HG03039 (cell line): ENCODE measurements at regions not wholly inside any gene's neighbourhood (a gene's known extent, or its start where the extent isn't known, plus 50 kb on each side); places are given as distances from the start of the nearest gene placed in this dataset.

ENCODE experiments used
- ATAC-seq: cut with Tn5 transposase; IDR thresholded peaks from one replicate; pipeline ENCODE4 v1.9.1; 2021; ENCODE audit warnings: mild to moderate bottlenecking, moderate library complexity; ENCODE audit not compliant: unreplicated experiment

DNA sequence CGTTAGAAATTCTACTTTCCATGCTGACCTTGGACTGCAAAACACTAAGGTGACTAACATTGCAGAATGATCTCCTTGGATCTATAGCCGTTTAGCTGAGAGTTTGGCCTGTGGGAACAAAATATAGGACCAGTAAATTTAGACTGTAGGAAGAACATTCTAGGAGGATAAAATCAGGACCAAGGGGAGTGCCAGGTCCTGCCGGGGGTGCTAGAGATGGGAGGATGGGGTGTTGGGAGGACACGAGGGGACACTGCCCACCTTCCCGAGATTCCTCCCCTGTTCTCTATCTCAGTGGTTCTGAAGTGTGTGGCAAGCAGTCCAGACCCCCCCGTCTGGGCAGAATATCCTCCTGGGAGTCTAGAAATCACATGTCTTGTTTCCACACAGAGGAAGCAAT is 445.2 kb downstream of the ZSWIM6 start:
- no peak for ATAC-seq

DNA sequence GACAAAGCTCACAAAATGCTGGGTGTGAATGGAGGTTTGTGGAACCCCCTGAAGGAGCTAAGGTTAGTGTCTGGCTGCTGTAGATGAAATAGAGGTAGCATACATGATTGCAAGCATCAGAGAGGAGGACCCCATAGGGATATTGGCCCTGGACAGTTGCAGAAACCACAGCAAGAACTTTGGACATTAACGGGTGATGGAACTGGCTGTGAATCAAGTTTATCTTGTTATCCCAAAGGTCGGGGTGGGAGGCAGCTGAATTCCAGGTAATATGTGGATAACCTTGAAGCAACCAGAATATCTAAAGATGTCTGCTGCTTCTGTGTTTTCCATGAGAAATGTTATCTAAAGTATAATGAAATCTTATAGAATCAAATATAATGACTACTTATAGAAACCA is 447.7 kb downstream of the ZSWIM6 start:
- ATAC-seq, result no peak

DNA sequence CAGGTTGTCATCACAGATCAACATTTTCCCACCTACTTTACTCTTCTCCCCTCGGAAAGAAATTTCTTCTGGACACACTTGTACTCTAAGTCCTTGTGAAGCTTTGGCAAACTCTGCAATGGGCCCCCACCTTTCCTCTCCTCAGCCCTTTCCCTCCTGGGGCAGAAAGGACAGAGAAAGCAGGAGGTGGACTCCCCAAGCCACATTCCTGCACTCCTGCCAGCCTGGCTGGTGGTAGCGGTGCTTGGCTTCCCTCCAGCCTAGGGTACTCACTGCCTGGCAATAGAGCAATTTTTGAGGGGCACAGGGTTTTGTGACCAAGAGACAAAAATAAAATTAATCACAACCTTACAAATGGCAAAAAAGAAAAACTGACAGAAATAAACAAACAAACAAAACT is 451.4 kb downstream of the ZSWIM6 start:
- no peak for ATAC-seq

DNA sequence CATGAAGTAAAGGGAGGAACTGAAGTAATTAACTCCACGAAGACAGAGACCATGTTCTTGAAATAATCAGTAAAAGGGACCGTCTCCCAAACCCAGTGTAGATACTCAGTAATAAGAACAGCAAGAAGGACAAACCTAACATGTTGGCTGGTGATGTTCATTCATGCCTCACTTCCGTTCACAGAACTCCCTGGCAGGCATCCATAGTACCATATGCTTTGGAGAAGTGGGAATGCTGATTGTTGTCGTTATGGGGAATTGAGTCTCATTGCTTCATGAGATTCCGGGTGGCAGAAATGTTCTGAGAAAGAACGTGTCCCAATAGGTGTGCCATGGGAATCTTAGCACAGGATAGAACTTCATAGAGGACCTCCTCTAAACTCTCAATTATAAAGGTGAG is 452.3 kb downstream of the ZSWIM6 start:
- ATAC-seq, result no peak

DNA sequence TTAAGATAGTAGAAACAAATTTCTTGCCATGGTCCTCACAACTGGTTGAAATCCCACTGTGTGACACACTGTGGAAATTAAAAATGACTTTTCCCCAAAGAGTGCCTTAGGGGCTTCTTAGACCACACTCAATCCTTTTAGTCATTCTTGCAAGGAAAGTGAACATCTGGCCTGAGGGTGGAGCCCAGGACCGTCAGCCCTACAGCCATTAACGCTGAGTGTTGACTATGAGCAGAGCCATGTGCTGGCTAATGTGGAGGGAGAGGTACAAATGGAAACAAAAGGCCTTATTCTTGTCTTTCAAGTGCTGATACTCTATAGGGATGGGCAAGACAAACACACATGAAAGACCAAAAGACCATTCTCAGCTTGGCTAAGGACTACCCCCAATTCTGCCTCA is 456.5 kb downstream of the ZSWIM6 start:
- ATAC-seq, result no peak

DNA sequence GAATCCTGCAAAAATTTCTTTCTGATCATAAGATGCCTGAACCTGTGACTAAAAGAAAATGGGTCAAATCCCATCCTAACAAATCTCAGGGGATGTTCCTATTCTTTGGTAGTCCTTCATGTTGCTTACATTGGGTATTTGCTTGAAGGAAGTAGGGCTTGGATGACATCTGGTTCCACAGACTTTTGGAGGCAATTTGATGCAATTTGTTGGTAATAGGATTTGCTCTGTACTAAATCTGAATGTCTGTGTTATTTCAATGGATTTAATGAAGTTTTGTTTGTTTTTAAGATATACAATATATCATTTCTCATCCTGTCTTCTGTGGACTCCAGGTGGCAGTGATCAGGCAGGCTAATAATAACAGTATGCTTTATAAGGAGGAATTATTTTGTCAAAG is 457.9 kb downstream of the ZSWIM6 start:
- ATAC-seq, result no peak

- peak; percentile 87 for ATAC-seq
Observed at GRCh38 chr5:61790678-61791077, 458.6 kb downstream of the ZSWIM6 start.

GRCh38 chr5:61796773-61797172 is 464.7 kb downstream of the ZSWIM6 start:
- ATAC-seq, result no peak

DNA sequence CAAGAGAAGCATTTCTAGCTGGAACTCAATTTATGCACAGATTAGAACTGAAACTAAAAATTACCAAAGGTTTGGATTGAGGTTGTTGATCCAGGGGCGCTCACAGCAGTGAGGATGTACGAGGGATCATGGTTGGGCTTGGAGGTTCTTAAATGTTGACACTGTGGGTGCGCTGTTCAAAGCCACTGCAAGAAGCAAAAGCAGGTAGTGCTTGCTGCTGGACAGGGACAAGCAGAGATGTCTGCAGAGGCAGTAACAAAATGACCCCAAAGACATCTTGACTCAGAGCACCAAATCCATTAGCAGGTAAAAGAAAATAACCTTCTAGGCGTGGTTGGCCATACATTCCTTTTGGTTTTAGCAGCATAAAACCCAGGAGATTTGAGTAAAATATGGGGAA is 468.4 kb downstream of the ZSWIM6 start:
- no peak for ATAC-seq

GRCh38 chr5:61801174-61801573 is 469.1 kb downstream of the ZSWIM6 start:
- ATAC-seq, result no peak

GRCh38 chr5:61802456-61802855 is 470.4 kb downstream of the ZSWIM6 start:
- ATAC-seq, result no peak

- no peak for ATAC-seq
Observed at GRCh38 chr5:61805101-61805500, 473.0 kb downstream of the ZSWIM6 start.

DNA sequence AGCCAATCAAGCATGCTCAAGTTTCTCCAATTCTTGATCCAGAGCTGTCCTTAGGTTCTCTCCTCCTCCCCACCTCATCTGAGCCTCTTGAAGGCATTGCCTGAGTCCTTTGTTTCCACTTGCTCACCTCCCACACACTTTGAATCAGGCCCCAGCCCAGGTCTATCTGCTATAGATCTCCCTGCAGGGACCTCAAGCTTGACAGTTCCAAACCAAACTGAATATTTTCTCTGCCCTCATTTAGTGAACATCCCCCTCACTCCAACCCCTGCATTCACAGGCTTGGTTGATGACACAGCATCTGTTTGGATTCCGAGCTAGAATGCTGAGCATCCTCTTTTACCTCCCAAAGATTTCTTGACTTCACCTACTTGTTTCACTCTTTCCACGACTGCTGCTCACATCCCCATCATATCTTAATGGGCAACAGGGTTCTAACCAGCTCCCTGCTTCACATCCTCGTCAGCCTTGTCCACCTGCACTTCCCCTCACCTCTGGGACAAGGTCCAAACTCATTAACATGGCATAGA is 474.5 kb downstream of the ZSWIM6 start:
- no peak for ATAC-seq

- no peak for ATAC-seq
Observed at GRCh38 chr5:61808091-61808490, 476.0 kb downstream of the ZSWIM6 start.

GRCh38 chr5:61808909-61809308 is 476.9 kb downstream of the ZSWIM6 start:
- ATAC-seq, result no peak

- no peak for ATAC-seq
Observed at GRCh38 chr5:61809651-61810050, 477.6 kb downstream of the ZSWIM6 start.

DNA sequence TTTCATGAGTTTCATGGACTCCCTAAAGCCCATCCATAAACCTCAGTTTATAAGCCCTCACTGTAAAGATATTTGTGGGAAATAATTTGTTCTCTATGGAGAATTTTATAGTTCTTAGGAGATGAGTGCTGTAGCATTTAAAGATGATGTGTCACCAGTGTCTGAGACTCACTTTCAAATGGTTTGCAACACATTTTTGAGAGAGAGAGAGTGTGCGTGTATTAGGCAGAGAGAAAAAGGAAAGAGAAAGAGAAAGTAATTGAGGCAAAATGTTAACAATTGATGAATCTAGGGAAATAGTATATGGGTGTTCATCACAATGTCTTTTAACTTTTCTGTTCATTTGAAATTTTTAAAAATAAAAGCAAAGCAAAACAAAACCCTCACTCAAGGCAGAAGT is 479.0 kb downstream of the ZSWIM6 start:
- ATAC-seq, result no peak

DNA sequence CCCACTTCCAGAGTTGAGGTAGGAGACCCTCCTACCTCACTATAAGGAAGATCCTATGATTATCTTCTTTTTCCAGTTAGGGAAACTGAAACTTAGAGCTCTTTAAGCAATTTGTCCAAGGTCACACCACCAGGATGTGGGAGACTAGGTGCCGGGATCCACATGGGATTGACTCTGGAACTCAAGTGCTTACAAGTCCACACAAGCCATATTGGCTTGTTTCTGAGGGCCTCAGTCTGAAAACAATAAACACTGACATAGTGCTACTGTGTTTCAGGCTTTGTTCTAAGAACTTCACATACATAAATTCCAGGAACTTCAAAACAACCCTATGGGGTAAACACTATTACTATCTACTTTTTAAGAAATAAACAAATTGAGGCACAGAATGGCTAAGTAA is 481.3 kb downstream of the ZSWIM6 start:
- ATAC-seq, result no peak

DNA sequence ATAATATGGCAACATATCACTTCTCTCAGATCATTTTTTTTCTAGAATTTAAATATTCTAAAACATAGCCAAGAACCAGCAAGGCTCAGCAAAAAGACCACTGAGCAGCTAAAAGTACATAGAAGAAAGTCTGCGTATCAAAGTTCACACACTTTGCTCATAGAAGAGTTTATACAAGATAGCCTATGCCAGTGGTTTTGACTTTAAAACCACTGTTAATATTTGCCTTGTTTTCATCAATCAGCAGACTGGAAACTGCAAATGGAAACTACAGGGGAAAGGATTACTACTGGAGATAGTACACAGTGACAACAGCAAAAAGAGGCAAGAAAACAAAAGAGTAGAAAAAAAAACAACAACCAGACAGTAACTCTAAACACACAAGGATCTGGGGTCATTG is 483.3 kb downstream of the ZSWIM6 start:
- ATAC-seq, result no peak

- ATAC-seq, result no peak
Observed at GRCh38 chr5:61816146-61816545, 484.1 kb downstream of the ZSWIM6 start.

DNA sequence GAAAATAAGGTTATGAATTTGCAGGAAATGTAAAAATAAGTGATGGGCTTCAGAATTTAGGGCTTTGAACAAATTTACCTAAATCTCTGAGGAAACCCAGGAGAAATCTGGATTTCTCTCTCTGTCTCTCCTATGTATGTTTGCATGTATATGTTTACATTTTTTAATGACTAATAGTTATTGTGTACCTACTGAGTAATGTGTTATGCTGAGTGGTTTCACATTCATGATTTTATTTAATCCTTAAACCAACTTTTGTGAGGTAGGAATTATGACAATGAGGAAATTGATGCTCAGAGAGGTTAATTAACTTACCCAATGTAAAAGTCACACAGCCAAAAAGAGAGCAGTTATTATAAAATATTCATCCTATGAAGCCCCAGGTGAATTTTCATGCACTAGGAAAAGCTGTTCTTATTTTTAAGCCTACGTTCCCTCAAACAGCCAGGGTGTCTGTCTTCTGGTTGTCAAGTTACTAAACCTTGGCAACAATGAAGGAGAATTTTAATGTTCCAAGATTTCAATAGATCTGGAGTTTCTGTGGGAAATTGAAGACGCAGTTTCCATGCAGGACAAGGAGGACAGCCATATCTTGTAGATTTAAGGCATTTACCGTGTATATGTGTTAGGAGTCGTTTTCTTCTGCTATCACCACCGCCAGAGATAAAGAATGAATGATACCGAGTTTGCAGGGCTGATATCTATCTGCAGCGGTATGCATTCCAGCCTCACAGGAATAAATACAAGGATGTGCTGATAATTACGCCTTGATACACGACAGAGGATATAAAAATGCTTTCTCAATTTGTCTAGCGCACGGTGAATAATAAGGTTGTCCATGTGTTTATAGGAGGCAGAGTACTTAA is 484.8 kb downstream of the ZSWIM6 start:
- ATAC-seq, result no peak

- no peak for ATAC-seq
Observed at GRCh38 chr5:61817472-61818326, 485.6 kb downstream of the ZSWIM6 start.
